Ovary (tissue), 7 donors: ENCODE measurements at regions not wholly inside any gene's neighbourhood (a gene's known extent, or its start where the extent isn't known, plus 50 kb on each side); places are given as distances from the start of the nearest gene placed in this dataset.

Experiments
- DNase-seq, 5 donors: peaks; one replicate each; pipeline ENCODE4 v3.0.0-alpha.2; 2019 to 2020
- H3K27ac ChIP-seq, 2 donors: fragments of 200-600 bp; one replicate each; pipeline versions ENCODE4 v1.5.1 to v1.8.0; 2019 to 2022
- H3K27me3 ChIP-seq: fragments of 200-600 bp; one replicate; pipeline ENCODE4 v1.8.0; 2022
- H3K36me3 ChIP-seq: fragments of 200-600 bp; sonication (generic); one replicate; pipeline ENCODE4 v1.5.1; 2019
- H3K4me1 ChIP-seq: one replicate; pipeline ENCODE4 v1.8.1; 2013; ENCODE audit warnings: mild to moderate bottlenecking, moderate library complexity; ENCODE audit not compliant: insufficient read depth
- H3K4me3 ChIP-seq: fragments of 200-600 bp; sonication (generic); one replicate; pipeline ENCODE4 v1.5.1; 2017
- H3K9me3 ChIP-seq, 2 donors: fragments of 200-600 bp in 1 of 2; sonication (generic) in 1 of 2; one replicate each; pipeline versions ENCODE4 v1.5.1 to v1.8.1; 2013 to 2019; ENCODE audit warnings: mild to moderate bottlenecking in 1 of 2, moderate library complexity in 1 of 2
- EP300 ChIP-seq: sonication (generic); formaldehyde crosslinking; IDR thresholded peaks from one replicate; pipeline ENCODE4 v1.6.1; 2017; ENCODE audit warnings: antibody characterized with exemption
- POLR2A ChIP-seq: fragments of 450-650 bp; IDR thresholded peaks from one replicate; pipeline ENCODE4 v1.6.1; 2017; ENCODE audit warnings: antibody characterized with exemption, mild to moderate bottlenecking, moderate library complexity
- WGBS, 3 donors: extraction: QIAGEN DNeasy Blood & Tissue Kit in 1 of 3; methylation state at CpG; one replicate each; pipeline versions ENCODE4 v1.1.5 to v1.1.7; 2013 to 2017; 5-methylcytosine and 5-hydroxymethylcytosine counted together
- intact Hi-C, 4 donors: fragments of 100-400 bp; cut with DNase I; formaldehyde crosslinking; loops; one replicate each; pipeline versions ENCODE4 v1.11.0 to v1.15.1; 2022 to 2023
- TF ChIP-seq, protein P1 (sequence below), 3 donors: fragments of 450-650 bp in 2 of 3; fragments of 200-600 bp in 1 of 3; IDR thresholded peaks; one replicate each; pipeline versions ENCODE4 v1.5.1 to v1.8.0; 2016 to 2022; ENCODE audit warnings: antibody characterized with exemption in 3 of 3, mild to moderate bottlenecking in 1 of 3
- donor health status: DM: no; HTN: no; CAD: no; lungs with moderate emphysema.
- donor health status: DM: no; HTN: no; CAD: no.
- donor health status: Bipolar disorder and iron deficiency.
- donor health status: DM: no; HTN: no; CAD: no.
- donor health status: DM: yes; HTN: yes; CAD: no.

DNA sequence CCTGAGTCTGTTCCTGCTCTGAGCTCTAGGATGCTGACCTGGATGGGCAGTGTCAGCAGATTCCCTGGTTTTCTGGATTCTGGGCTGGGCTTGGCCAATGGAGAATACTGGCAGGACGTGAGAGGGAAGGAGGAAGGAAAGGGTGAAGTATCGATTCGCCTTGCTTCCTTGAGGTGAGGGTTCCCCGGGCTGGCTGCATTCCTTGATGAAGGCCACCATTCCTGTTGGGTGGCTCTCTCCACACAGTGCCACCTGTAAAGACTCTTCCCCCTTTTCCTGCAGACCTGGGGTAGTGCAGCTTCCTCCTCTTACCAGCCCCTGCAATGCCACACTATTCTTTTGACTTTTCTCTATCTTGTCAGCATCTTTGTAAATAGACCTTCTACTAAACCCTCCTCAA is 58.1 kb upstream of the TANC2 start:
- WGBS, 3 donors = 79 to 85% (median 80%) methylated on average over 4 of the region's 4 CpGs
- TF ChIP-seq POLR2A (no peak), EP300 (no peak)
- TF ChIP-seq, protein P1, sequence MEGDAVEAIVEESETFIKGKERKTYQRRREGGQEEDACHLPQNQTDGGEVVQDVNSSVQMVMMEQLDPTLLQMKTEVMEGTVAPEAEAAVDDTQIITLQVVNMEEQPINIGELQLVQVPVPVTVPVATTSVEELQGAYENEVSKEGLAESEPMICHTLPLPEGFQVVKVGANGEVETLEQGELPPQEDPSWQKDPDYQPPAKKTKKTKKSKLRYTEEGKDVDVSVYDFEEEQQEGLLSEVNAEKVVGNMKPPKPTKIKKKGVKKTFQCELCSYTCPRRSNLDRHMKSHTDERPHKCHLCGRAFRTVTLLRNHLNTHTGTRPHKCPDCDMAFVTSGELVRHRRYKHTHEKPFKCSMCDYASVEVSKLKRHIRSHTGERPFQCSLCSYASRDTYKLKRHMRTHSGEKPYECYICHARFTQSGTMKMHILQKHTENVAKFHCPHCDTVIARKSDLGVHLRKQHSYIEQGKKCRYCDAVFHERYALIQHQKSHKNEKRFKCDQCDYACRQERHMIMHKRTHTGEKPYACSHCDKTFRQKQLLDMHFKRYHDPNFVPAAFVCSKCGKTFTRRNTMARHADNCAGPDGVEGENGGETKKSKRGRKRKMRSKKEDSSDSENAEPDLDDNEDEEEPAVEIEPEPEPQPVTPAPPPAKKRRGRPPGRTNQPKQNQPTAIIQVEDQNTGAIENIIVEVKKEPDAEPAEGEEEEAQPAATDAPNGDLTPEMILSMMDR (IDR thresholded peaks at IDR 0.05) = no peak
- Histone ChIP-seq H3K36me3 (no peaks in the 10 kb centered on the region), H3K27me3 (no peaks in the 10 kb centered on the region), H3K9me3 (no peaks in the 10 kb centered on the region), H3K27ac (no peak overlapping the region), H3K4me1 (no peaks in the 10 kb centered on the region), H3K4me3 (no peak overlapping the region)
- no peak for DNase-seq
- intact Hi-C loops = no loop called here

DNA sequence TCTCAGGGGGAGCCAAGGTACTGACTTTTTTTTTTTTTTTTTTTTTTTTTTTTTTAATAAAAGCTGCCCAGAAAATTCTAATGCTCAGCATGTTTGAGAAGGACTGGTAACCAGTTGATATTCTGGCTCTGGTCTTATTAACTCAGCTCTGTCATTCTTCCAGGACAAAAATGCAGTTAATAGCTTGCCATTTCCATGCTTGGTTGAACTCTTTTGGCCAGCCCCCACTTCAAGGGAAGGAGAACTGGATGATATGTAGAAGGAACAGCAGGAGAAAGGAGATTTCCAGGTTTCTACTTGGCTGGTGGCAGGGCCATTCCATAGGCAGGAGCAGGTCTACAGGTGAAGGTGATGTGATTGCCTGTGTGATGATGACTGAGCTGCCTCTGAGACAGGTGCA is 59.2 kb upstream of the TANC2 start:
- Histone ChIP-seq H3K4me3 (no peak overlapping the region), H3K27me3 (no peaks in the 10 kb centered on the region), H3K36me3 (no peaks in the 10 kb centered on the region), H3K9me3 (no peaks in the 10 kb centered on the region), H3K4me1 (no peaks in the 10 kb centered on the region), H3K27ac (no peak overlapping the region)
- TF ChIP-seq, protein P1 (IDR thresholded peaks at IDR 0.05) = no peak
- TF ChIP-seq POLR2A = no peak
- no peak for TF ChIP-seq EP300
- no peak for DNase-seq
- intact Hi-C loops = no loop called here

DNA sequence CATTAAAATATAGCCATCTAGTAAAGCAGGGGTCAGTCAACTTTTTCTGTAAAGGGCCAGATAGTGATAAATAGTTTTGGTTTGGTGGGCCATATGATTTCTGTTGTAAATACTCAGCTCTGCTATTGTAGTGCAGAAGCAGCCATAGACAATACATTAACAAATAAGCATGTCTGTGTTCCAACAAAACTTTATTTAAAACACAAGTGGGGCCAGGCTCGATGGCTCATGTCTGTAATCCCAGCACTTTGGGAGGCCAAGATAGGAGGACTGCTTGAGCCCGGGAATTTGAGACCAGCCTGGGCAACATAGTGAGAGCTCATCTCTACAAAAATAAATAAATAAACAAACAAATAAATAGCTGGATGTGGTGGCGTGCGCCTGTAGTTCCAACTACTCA is 60.8 kb upstream of the TANC2 start:
- 85 to 95% (median 86%) methylated on average over 4 of the region's 4 CpGs for WGBS, 3 donors

DNA sequence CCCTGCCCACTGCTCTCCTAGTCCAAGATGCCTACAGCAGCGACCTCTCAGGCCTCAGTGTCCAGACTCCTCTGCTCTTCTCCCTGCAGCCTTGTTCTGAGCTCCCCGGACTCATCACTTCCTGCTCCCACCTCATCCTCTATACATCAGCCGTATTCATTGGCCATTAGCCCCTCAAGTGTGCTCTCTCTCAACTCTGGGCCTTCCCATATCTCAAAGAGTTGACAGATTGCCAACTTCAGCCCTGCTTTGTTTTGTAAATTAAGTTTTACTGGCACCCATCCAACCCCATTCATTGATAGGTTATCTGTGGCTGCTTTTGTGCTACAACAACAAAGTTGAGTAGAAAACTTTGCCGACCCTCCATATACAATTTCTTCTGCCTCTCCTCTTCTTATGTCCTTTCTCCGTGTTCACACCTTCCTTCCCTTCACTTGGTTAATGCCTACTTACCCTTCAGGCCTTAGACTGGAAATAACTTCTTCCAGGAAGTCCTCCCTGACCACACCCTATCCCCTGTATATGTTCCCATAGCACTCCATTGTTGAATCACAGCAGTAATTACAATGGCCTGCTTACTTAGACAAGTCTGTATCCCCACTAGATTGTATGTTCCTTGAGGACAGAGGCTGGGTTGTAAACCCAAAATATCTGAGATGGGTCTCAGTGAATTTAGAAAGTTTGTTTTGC is 63.4 kb upstream of the TANC2 start:
- no peak overlapping the region for H3K4me3 ChIP-seq
- H3K36me3 ChIP-seq = no peaks in the 10 kb centered on the region
- no peaks in the 10 kb centered on the region for H3K4me1 ChIP-seq
- TF ChIP-seq EP300 = no peak
- TF ChIP-seq, protein P1 (IDR thresholded peaks at IDR 0.05) = no peak
- TF ChIP-seq POLR2A = no peak
- intact Hi-C loops = no loop called here
- DNase-seq = no peak
- H3K27me3 ChIP-seq = no peaks in the 10 kb centered on the region
- no peaks in the 10 kb centered on the region for H3K9me3 ChIP-seq
- WGBS, 3 donors = 47 to 58% (median 52%) methylated on average over 5 of the region's 5 CpGs
- no peak overlapping the region for H3K27ac ChIP-seq

More for the DNA sequence above, 60.8 kb upstream of the TANC2 start:
- intact Hi-C loops = no loop called here
- no peaks in the 10 kb centered on the region for H3K9me3 ChIP-seq
- TF ChIP-seq, protein P1 (IDR thresholded peaks at IDR 0.05) = no peak
- H3K36me3 ChIP-seq = no peaks in the 10 kb centered on the region
- H3K27ac ChIP-seq = no peak overlapping the region
- H3K4me1 ChIP-seq = no peaks in the 10 kb centered on the region
- no peaks in the 10 kb centered on the region for H3K27me3 ChIP-seq
- no peak for DNase-seq
- H3K4me3 ChIP-seq = no peak overlapping the region
